ENCODE measurements at regions not wholly inside any gene's neighbourhood (a gene's known extent, or its start where the extent isn't known, plus 50 kb on each side); places are given as distances from the start of the nearest gene placed in this dataset.

- FAIRE-seq (no peak), DNase-seq (ENCODE audit: low read depth, low spot score) (no peak)
- intact Hi-C loops (cut with micrococcal nuclease): no loop called here
- dilution Hi-C loops (cut with MboI; ENCODE audit: extremely low pct_ligation_motif_present, low sequenced_read_pairs): no loop called here
- no TSS peak for BruUV-seq (replicated peaks)
- H3K4me2 ChIP-seq (ENCODE audit: insufficient read depth, low read length): no peak overlapping the region
- POLR2A ChIA-PET: no interaction called here
- no peak overlapping the region for H2AFZ ChIP-seq (ENCODE audit: low read depth, low read length)
- no peaks in the 10 kb centered on the region for H3K36me3 ChIP-seq (ENCODE audit: control insufficient read depth in 2 of 2, extremely low read depth in 1 of 2, insufficient read depth in 2 of 2, low read length in 2 of 2)
- no peaks in the 10 kb centered on the region for H3K9me1 ChIP-seq (replicated peaks; ENCODE audit: control insufficient read depth, extremely low read depth, insufficient read depth, low read length)
- no peaks in the 10 kb centered on the region for H3K9me3 ChIP-seq (replicated peaks; ENCODE audit: control insufficient read depth, insufficient read depth, low read length)
- no peak overlapping the region for H3K4me3 ChIP-seq (replicated peaks in 1 of 3; ENCODE audit: insufficient read depth in 1 of 3, low read depth in 1 of 3, low read length in 3 of 3)
- H3K79me2 ChIP-seq (ENCODE audit: control insufficient read depth, insufficient read depth, low read length): no peaks in the 10 kb centered on the region
- peaks cover 6% of the 10 kb centered on the region for H3K4me1 ChIP-seq (ENCODE audit: control insufficient read depth, extremely low read depth, insufficient read depth, low read length)
- CTCF ChIA-PET: no interaction called here
- no peak overlapping the region for H3K9ac ChIP-seq (replicated peaks; ENCODE audit: extremely low read depth, insufficient read depth, low read length)
- H3K27me3 ChIP-seq (ENCODE audit: control insufficient read depth in 2 of 2, insufficient read depth in 2 of 2, low read length in 2 of 2): no peaks in the 10 kb centered on the region
- no peaks in the 10 kb centered on the region for H4K20me1 ChIP-seq (replicated peaks; ENCODE audit: control insufficient read depth, extremely low read depth, insufficient read depth, low read length)
- no peak for TF ChIP-seq CTCF (IDR thresholded peaks at IDR 0.05; ENCODE audit: extremely low read depth in 1 of 2, insufficient read depth in 1 of 2, low read depth in 1 of 2, low read length in 2 of 2)
- TF ChIP-seq JUN (IDR thresholded peaks at IDR 0.05; ENCODE audit: borderline replicate concordance, insufficient read depth, insufficient read length, low read depth): no peak
- no peak for TF ChIP-seq POLR2AphosphoS5 (IDR thresholded peaks at IDR 0.05; ENCODE audit: insufficient read depth, low read depth, low read length)
- TF ChIP-seq FOS (IDR thresholded peaks at IDR 0.05; ENCODE audit: borderline replicate concordance, insufficient read depth, low read length): no peak
- no peak for TF ChIP-seq EZH2 (IDR thresholded peaks at IDR 0.05; ENCODE audit: borderline replicate concordance, low read depth, low read length, severe bottlenecking)
- no peak for TF ChIP-seq POLR2A (IDR thresholded peaks at IDR 0.05; ENCODE audit: low read depth, low read length)
- no peak for TF ChIP-seq MAX (IDR thresholded peaks at IDR 0.05; ENCODE audit: insufficient read depth, insufficient read length)
- no peak overlapping the region for H3K27ac ChIP-seq (ENCODE audit: insufficient read depth, low read depth, low read length)
Measured at GRCh38 chr17:52776234-52776633, 617.7 kb upstream of the CA10 start.

- Histone ChIP-seq H3K79me2 (ENCODE audit: control insufficient read depth, insufficient read depth, low read length) (no peaks in the 10 kb centered on the region), H3K9me1 (replicated peaks; ENCODE audit: control insufficient read depth, extremely low read depth, insufficient read depth, low read length) (no peaks in the 10 kb centered on the region), H3K36me3 (ENCODE audit: control insufficient read depth in 2 of 2, extremely low read depth in 1 of 2, insufficient read depth in 2 of 2, low read length in 2 of 2) (no peaks in the 10 kb centered on the region), H3K4me3 (replicated peaks in 1 of 3; ENCODE audit: insufficient read depth in 1 of 3, low read depth in 1 of 3, low read length in 3 of 3) (no peak overlapping the region), H3K27me3 (ENCODE audit: control insufficient read depth in 2 of 2, insufficient read depth in 2 of 2, low read length in 2 of 2) (no peaks in the 10 kb centered on the region), H3K9ac (replicated peaks; ENCODE audit: extremely low read depth, insufficient read depth, low read length) (no peak overlapping the region), H3K27ac (ENCODE audit: insufficient read depth, low read depth, low read length) (no peak overlapping the region), H3K4me2 (ENCODE audit: insufficient read depth, low read length) (no peak overlapping the region), H3K9me3 (replicated peaks; ENCODE audit: control insufficient read depth, insufficient read depth, low read length) (no peaks in the 10 kb centered on the region), H4K20me1 (replicated peaks; ENCODE audit: control insufficient read depth, extremely low read depth, insufficient read depth, low read length) (no peaks in the 10 kb centered on the region), H2AFZ (ENCODE audit: low read depth, low read length) (no peak overlapping the region), H3K4me1 (ENCODE audit: control insufficient read depth, extremely low read depth, insufficient read depth, low read length) (no peaks in the 10 kb centered on the region)
- ChIA-PET CTCF (no interaction called here), POLR2A (no interaction called here)
- no TSS peak for BruUV-seq (replicated peaks)
- DNase-seq (ENCODE audit: low read depth, low spot score) (no peak), FAIRE-seq (no peak)
- dilution Hi-C loops (cut with MboI; ENCODE audit: extremely low pct_ligation_motif_present, low sequenced_read_pairs) (no loop called here), intact Hi-C loops (cut with micrococcal nuclease) (no loop called here)
- TF ChIP-seq MYC (IDR thresholded peaks at IDR 0.05; ENCODE audit: low read depth, low read length): no peak
- TF ChIP-seq CTCF (IDR thresholded peaks at IDR 0.05; ENCODE audit: extremely low read depth in 1 of 2, insufficient read depth in 1 of 2, low read depth in 1 of 2, low read length in 2 of 2): no peak
- no peak for TF ChIP-seq POLR2AphosphoS5 (IDR thresholded peaks at IDR 0.05; ENCODE audit: insufficient read depth, low read depth, low read length)
- TF ChIP-seq GATA2 (IDR thresholded peaks at IDR 0.05; ENCODE audit: insufficient read depth, insufficient read length, low read depth, low read length): no peak
- no peak for TF ChIP-seq JUN (IDR thresholded peaks at IDR 0.05; ENCODE audit: borderline replicate concordance, insufficient read depth, insufficient read length, low read depth)
- TF ChIP-seq FOS (IDR thresholded peaks at IDR 0.05; ENCODE audit: borderline replicate concordance, insufficient read depth, low read length): no peak
- no peak for TF ChIP-seq EZH2 (IDR thresholded peaks at IDR 0.05; ENCODE audit: borderline replicate concordance, low read depth, low read length, severe bottlenecking)
- no peak for TF ChIP-seq POLR2A (IDR thresholded peaks at IDR 0.05; ENCODE audit: low read depth, low read length)
- TF ChIP-seq MAX (IDR thresholded peaks at IDR 0.05; ENCODE audit: insufficient read depth, insufficient read length): no peak
Measured at GRCh38 chr17:52762794-52763167, 604.3 kb upstream of the CA10 start.
